Thyroid gland (tissue), 4 donors: ENCODE measurements at regions not wholly inside any gene's neighbourhood (a gene's known extent, or its start where the extent isn't known, plus 50 kb on each side); places are given as distances from the start of the nearest gene placed in this dataset.

Experiments used
- CTCF ChIP-seq, 6 experiments: fragments of 200-600 bp in 3 of 6; fragments of 450-650 bp in 3 of 6; sonication (generic) in 3 of 6; IDR thresholded peaks; one replicate each; pipeline ENCODE4 v1.5.1; 2016 to 2019; ENCODE audit warnings: antibody characterized with exemption in 6 of 6, mild to moderate bottlenecking in 2 of 6, inconsistent platforms in 1 of 6, moderate library complexity in 1 of 6
- POLR2A ChIP-seq, 2 donors: fragments of 450-650 bp; IDR thresholded peaks; one replicate each; pipeline ENCODE4 v1.6.1; 2017; ENCODE audit warnings: antibody characterized with exemption in 2 of 2, mild to moderate bottlenecking in 2 of 2, moderate library complexity in 1 of 2

DNA sequence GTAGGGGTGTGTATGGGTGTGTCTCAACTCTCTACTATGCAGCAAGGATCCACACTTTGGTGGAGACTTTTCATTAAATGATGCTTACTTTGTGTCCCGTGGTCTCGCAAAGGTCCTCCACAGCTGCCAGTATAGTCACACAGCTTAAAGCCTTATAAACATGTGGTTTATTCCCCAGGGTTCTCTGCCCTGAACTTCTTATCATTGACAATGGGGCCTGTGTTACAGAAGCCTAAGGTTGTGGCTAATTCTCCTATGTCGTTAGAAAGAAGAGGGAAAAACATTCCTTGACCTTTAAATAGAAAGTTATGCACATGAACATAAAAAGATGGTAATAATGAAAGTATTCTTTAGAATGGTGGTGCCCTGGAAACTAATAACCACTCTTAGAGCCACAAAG is 201.4 kb downstream of the INHBA start:
- TF ChIP-seq POLR2A (IDR thresholded peaks at IDR 0.05) = no peak
- TF ChIP-seq CTCF (IDR thresholded peaks at IDR 0.05) = no peak
